IMR-90 (cell line): ENCODE measurements at regions not wholly inside any gene's neighbourhood (a gene's known extent, or its start where the extent isn't known, plus 50 kb on each side); places are given as distances from the start of the nearest gene placed in this dataset.

ENCODE experiments used
- CEBPB ChIP-seq: IDR thresholded peaks from 2 replicates; pipeline ENCODE4 v1.6.1; 2012; ENCODE audit warnings: low read depth, low read length, improper control_type of control experiment
- FOS ChIP-seq: fragments of 150-350 bp; IDR thresholded peaks from 2 replicates; pipeline ENCODE4 v1.6.1; 2016; ENCODE audit warnings: low read depth, low read length
- MAFK ChIP-seq: IDR thresholded peaks from 2 replicates; pipeline ENCODE4 v1.6.1; 2012; ENCODE audit warnings: low read depth, low read length, improper control_type of control experiment
- NFE2L2 ChIP-seq: fragments of 150-350 bp; IDR thresholded peaks from 2 replicates; pipeline ENCODE4 v1.6.1; 2016; ENCODE audit warnings: low read depth, mild to moderate bottlenecking, low read length
- POLR2A ChIP-seq: IDR thresholded peaks from 2 replicates; pipeline ENCODE4 v1.6.1; 2012; ENCODE audit warnings: mild to moderate bottlenecking, low read depth, low read length
- RAD21 ChIP-seq: IDR thresholded peaks from 2 replicates; pipeline ENCODE4 v1.6.1; 2012; ENCODE audit warnings: low read length, improper control_type of control experiment
- SMC3 ChIP-seq: fragments of 150-350 bp; IDR thresholded peaks from 2 replicates; pipeline ENCODE4 v1.6.1; 2016; ENCODE audit warnings: low read depth, mild to moderate bottlenecking, antibody characterized with exemption, low read length, moderate library complexity
- TF ChIP-seq, protein P1 (sequence below): conservative IDR thresholded peaks from 2 replicates; pipeline ENCODE4 v1.5.1; 2012; ENCODE audit warnings: mild to moderate bottlenecking, low read depth, low read length, improper control_type of control experiment
- TF ChIP-seq, protein P2 (sequence below): fragments of 150-350 bp; IDR thresholded peaks from 2 replicates; pipeline ENCODE4 v1.6.1; 2017; ENCODE audit warnings: mild to moderate bottlenecking, antibody characterized with exemption, low read length, low read depth

DNA sequence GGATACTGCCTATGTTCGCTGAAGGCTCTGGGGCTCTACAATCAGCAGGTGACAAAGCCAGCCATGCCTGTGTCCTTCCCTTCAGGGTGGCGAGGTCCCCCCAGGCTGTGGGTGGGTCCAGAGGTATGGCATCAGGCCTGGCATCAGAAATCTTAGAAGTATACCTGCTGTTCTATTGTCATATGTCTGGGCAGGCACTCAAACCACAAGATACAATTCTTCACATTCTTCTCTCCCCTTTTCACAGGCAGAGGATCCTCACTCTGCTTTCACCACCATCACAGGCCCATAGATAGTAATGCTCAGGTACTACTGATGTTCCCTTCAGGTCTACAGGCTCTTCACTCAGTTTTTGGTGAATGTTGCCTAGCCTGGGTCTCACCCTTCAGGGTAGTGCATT, 1180.0 kb upstream of the CITED2 start:
- no peak for TF ChIP-seq POLR2A
- no peak for TF ChIP-seq FOS
- no peak for TF ChIP-seq RAD21
- TF ChIP-seq, protein P1, sequence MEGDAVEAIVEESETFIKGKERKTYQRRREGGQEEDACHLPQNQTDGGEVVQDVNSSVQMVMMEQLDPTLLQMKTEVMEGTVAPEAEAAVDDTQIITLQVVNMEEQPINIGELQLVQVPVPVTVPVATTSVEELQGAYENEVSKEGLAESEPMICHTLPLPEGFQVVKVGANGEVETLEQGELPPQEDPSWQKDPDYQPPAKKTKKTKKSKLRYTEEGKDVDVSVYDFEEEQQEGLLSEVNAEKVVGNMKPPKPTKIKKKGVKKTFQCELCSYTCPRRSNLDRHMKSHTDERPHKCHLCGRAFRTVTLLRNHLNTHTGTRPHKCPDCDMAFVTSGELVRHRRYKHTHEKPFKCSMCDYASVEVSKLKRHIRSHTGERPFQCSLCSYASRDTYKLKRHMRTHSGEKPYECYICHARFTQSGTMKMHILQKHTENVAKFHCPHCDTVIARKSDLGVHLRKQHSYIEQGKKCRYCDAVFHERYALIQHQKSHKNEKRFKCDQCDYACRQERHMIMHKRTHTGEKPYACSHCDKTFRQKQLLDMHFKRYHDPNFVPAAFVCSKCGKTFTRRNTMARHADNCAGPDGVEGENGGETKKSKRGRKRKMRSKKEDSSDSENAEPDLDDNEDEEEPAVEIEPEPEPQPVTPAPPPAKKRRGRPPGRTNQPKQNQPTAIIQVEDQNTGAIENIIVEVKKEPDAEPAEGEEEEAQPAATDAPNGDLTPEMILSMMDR: no peak
- no peak for TF ChIP-seq SMC3
- TF ChIP-seq, protein P2, sequence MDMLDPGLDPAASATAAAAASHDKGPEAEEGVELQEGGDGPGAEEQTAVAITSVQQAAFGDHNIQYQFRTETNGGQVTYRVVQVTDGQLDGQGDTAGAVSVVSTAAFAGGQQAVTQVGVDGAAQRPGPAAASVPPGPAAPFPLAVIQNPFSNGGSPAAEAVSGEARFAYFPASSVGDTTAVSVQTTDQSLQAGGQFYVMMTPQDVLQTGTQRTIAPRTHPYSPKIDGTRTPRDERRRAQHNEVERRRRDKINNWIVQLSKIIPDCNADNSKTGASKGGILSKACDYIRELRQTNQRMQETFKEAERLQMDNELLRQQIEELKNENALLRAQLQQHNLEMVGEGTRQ: no peak
- no peak for TF ChIP-seq NFE2L2
- TF ChIP-seq MAFK: no peak
- TF ChIP-seq CEBPB: no peak
